CD4-positive, alpha-beta T cell (primary cell): ENCODE measurements at regions not wholly inside any gene's neighbourhood (a gene's known extent, or its start where the extent isn't known, plus 50 kb on each side); places are given as distances from the start of the nearest gene placed in this dataset.

Source experiments
- ATAC-seq: fragments of 200-7000 bp; cut with Tn5 transposase; one replicate; pipeline ENCODE4 v1.10.0; 2022; ENCODE audit warnings: mild to moderate bottlenecking; ENCODE audit not compliant: poor library complexity
- CTCF ChIA-PET: fragments of 350-600 bp; sonication (Branson Sonifier 250); formaldehyde crosslinking; loops from one replicate; lab custom pipeline; 2021; ENCODE audit warnings: antibody characterized with exemption, inconsistent platforms; lab: Charles Lee
- POLR2A ChIA-PET: fragments of 350-600 bp; sonication (Branson Sonifier 250); formaldehyde crosslinking; loops from one replicate; lab custom pipeline; 2021; ENCODE audit warnings: antibody characterized with exemption, inconsistent platforms; lab: Charles Lee
- DNase-seq, 14 experiments: peaks; one replicate each; pipeline ENCODE4 v3.0.0-alpha.2; 2013 to 2020; ENCODE audit warnings: mixed read lengths in 2 of 14
- H3K27ac ChIP-seq, 2 donors: one replicate each; pipeline versions ENCODE4 v1.5.1 to v1.7.0; 2013; ENCODE audit warnings: low read length in 2 of 2, low read depth in 1 of 2, mild to moderate bottlenecking in 1 of 2
- H3K27me3 ChIP-seq, 2 experiments: 1 replicate in 1 of 2; 2 replicates in 1 of 2; pipeline versions ENCODE4 v1.6.1 to v1.7.0; 2013; ENCODE audit warnings: low read length in 2 of 2, control low read depth in 1 of 2, mild to moderate bottlenecking in 1 of 2, moderate library complexity in 1 of 2; ENCODE audit not compliant: insufficient read depth in 2 of 2, control insufficient read depth in 1 of 2
- H3K36me3 ChIP-seq: one replicate; pipeline ENCODE4 v1.6.1; 2013; ENCODE audit warnings: low read length, control low read depth; ENCODE audit not compliant: insufficient read depth
- H3K4me1 ChIP-seq: one replicate; pipeline ENCODE4 v1.6.1; 2013; ENCODE audit warnings: low read length, control low read depth; ENCODE audit not compliant: insufficient read depth
- H3K4me3 ChIP-seq: one replicate; pipeline ENCODE4 v1.5.1; 2013; ENCODE audit warnings: mild to moderate bottlenecking, low read length, moderate library complexity
- H3K9me3 ChIP-seq, 2 experiments: 1 replicate in 1 of 2; 2 replicates in 1 of 2; pipeline versions ENCODE4 v1.6.1 to v1.7.0; 2013; ENCODE audit warnings: low read length in 2 of 2, mild to moderate bottlenecking in 2 of 2, control low read depth in 1 of 2, moderate library complexity in 1 of 2; ENCODE audit not compliant: control insufficient read depth in 1 of 2, insufficient read depth in 1 of 2
- H3K27ac Mint-ChIP-seq: one replicate; pipeline ENCODE4 v1.8.0; 2020; ENCODE audit warnings: mixed read lengths
- H3K27me3 Mint-ChIP-seq: one replicate; pipeline ENCODE4 v1.8.0; 2021; ENCODE audit warnings: mixed read lengths
- H3K36me3 Mint-ChIP-seq: one replicate; pipeline ENCODE4 v1.8.0; 2021; ENCODE audit warnings: low read depth, mixed read lengths
- H3K4me1 Mint-ChIP-seq: one replicate; pipeline ENCODE4 v1.8.0; 2021; ENCODE audit warnings: low read depth, mixed read lengths
- H3K4me3 Mint-ChIP-seq: one replicate; pipeline ENCODE4 v1.8.0; 2020; ENCODE audit warnings: mild to moderate bottlenecking, mixed read lengths
- H3K9me3 Mint-ChIP-seq: one replicate; pipeline ENCODE4 v1.8.0; 2020; ENCODE audit warnings: mixed read lengths
- CTCF ChIP-seq: fragments of 200-600 bp; IDR thresholded peaks from one replicate; pipeline ENCODE4 v1.8.0; 2022; ENCODE audit warnings: antibody characterized with exemption, mild to moderate bottlenecking
- intact Hi-C, 2 experiments: fragments of 100-400 bp; cut with DNase I in 1 of 2; cut with micrococcal nuclease in 1 of 2; formaldehyde crosslinking; loops; one replicate each; pipeline versions ENCODE4 v1.15.1 to v1.9.0; 2023 to 2025; cut with DNase I, micrococcal nuclease

- intact Hi-C loops: no loop called here
- no peak for ATAC-seq
- Mint-ChIP-seq H3K4me3 (no peak overlapping the region), H3K4me1 (no peaks in the 10 kb centered on the region), H3K9me3 (peaks cover 5% of the 10 kb centered on the region), H3K36me3 (no peaks in the 10 kb centered on the region), H3K27ac (no peak overlapping the region), H3K27me3 (no peaks in the 10 kb centered on the region)
- Histone ChIP-seq H3K27me3 (no peaks in the 10 kb centered on the region), H3K9me3 (peaks cover 0 to 4% of the 10 kb centered on the region in 2 experiments), H3K4me1 (no peaks in the 10 kb centered on the region), H3K27ac (no peak overlapping the region), H3K36me3 (no peaks in the 10 kb centered on the region), H3K4me3 (no peak overlapping the region)
- no peak for TF ChIP-seq CTCF
- ChIA-PET CTCF (no interaction called here), POLR2A (no interaction called here)
- no peak for DNase-seq
Measured at GRCh38 chr3:5972586-5972985, 785.1 kb downstream of the EDEM1 start.

GRCh38 chr3:5974630-5975322 lies 787.3 kb downstream of the EDEM1 start:
- H3K4me3 Mint-ChIP-seq: no peak overlapping the region
- ATAC-seq: no peak
- no peaks in the 10 kb centered on the region for H3K36me3 Mint-ChIP-seq
- ChIA-PET POLR2A (no interaction called here), CTCF (no interaction called here)
- Histone ChIP-seq H3K27me3 (no peaks in the 10 kb centered on the region), H3K9me3 (peaks cover 0 to 4% of the 10 kb centered on the region in 2 experiments), H3K27ac (no peak overlapping the region), H3K4me3 (no peak overlapping the region), H3K4me1 (no peaks in the 10 kb centered on the region), H3K36me3 (no peaks in the 10 kb centered on the region)
- intact Hi-C loops: no loop called here
- H3K4me1 Mint-ChIP-seq: no peaks in the 10 kb centered on the region
- peak in 3 of 14 experiments; percentile 6 to 10 (median 7) for DNase-seq
- peaks cover 7% of the 10 kb centered on the region for H3K9me3 Mint-ChIP-seq
- TF ChIP-seq CTCF: no peak
- H3K27ac Mint-ChIP-seq: no peak overlapping the region
- H3K27me3 Mint-ChIP-seq: no peaks in the 10 kb centered on the region

GRCh38 chr3:5977331-5977730 lies 789.8 kb downstream of the EDEM1 start:
- Histone ChIP-seq H3K4me3 (no peak overlapping the region), H3K27ac (no peak overlapping the region), H3K9me3 (peaks cover 0 to 11% of the 10 kb centered on the region in 2 experiments), H3K36me3 (no peaks in the 10 kb centered on the region), H3K4me1 (no peaks in the 10 kb centered on the region), H3K27me3 (no peaks in the 10 kb centered on the region)
- no peak for ATAC-seq
- TF ChIP-seq CTCF: no peak
- CTCF ChIA-PET: no interaction called here
- Mint-ChIP-seq H3K27ac (no peak overlapping the region), H3K27me3 (no peaks in the 10 kb centered on the region), H3K4me3 (no peak overlapping the region), H3K4me1 (no peaks in the 10 kb centered on the region), H3K9me3 (peaks cover 16% of the 10 kb centered on the region), H3K36me3 (no peaks in the 10 kb centered on the region)
- intact Hi-C loops: no loop called here
- DNase-seq: no peak
- POLR2A ChIA-PET: no interaction called here
